ENCODE measurements at regions not wholly inside any gene's neighbourhood (a gene's known extent, or its start where the extent isn't known, plus 50 kb on each side); places are given as distances from the start of the nearest gene placed in this dataset.
A peak's percentile ranks its signal among the peaks of the same experiment; 100 is the strongest.

DNA sequence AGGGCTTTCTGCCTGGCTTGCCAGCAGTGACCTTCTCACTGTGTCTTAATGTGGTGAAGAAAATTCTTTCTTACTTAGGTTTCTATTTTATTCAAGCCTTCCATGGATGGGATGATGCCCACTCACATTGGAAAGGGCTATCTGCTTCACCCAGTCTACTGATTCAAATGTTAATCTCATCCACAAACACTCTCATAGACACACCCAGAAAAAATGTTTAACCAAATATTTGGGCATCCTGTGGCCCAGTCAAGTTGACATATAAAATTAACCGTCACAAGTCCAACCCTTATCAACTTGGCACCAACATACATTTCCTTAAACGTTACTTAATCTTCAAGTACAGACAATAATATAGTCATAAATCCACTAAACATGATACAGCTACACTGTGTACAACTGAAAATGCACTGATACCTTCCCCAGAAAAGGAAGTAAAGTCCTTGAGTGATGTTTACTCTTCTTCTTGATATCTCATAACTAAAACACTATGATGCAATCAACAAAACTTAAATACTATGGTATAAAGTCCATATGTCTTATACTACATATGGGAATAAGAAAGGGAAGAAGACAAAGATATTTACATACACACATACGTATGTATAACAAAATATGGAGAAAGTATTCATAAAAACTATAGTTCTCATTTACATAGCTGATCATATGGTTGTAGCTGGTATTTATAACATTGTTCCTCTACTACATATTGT lies 394.7 kb upstream of the NOVA1 start:
- Histone ChIP-seq H3K4me3 (no peak overlapping the region), H3K27me3 (no peaks in the 10 kb centered on the region), H3K4me1 (ENCODE audit: low read depth) (no peaks in the 10 kb centered on the region), H3K9me3 (ENCODE audit: low read depth) (no peaks in the 10 kb centered on the region), H3K27ac (no peak overlapping the region), H3K36me3 (no peaks in the 10 kb centered on the region)
- TF ChIP-seq, protein P1, sequence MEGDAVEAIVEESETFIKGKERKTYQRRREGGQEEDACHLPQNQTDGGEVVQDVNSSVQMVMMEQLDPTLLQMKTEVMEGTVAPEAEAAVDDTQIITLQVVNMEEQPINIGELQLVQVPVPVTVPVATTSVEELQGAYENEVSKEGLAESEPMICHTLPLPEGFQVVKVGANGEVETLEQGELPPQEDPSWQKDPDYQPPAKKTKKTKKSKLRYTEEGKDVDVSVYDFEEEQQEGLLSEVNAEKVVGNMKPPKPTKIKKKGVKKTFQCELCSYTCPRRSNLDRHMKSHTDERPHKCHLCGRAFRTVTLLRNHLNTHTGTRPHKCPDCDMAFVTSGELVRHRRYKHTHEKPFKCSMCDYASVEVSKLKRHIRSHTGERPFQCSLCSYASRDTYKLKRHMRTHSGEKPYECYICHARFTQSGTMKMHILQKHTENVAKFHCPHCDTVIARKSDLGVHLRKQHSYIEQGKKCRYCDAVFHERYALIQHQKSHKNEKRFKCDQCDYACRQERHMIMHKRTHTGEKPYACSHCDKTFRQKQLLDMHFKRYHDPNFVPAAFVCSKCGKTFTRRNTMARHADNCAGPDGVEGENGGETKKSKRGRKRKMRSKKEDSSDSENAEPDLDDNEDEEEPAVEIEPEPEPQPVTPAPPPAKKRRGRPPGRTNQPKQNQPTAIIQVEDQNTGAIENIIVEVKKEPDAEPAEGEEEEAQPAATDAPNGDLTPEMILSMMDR (IDR thresholded peaks at IDR 0.05; ENCODE audit: low read depth, low read length) = no peak
- peak in 1 of 2 donors; percentile 1 for DNase-seq (ENCODE audit: low read depth in 1 of 2, low spot score in 1 of 2)

DNA sequence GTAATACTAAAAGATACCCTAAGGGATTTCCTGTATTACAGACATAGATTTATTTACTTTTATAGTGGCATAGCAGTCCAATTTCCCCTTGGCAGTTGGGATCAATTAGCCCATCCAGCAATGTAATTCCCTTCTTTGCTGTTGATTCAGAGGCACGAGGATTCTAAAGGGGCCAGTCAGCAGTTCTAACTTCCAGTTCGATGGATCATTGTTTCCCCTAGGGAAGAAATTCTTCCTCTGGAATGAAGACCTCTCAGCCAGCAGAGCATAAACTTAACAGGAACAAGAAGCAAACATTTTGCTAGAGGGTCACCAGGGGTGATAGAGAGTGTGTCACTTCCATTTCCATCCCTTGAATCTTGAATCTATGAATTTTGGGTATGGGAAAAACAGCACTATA lies 395.7 kb upstream of the NOVA1 start:
- no peaks in the 10 kb centered on the region for H3K9me3 ChIP-seq (ENCODE audit: low read depth)
- no peak for DNase-seq (ENCODE audit: low read depth in 1 of 2, low spot score in 1 of 2)
- H3K4me1 ChIP-seq (ENCODE audit: low read depth) = no peaks in the 10 kb centered on the region
- no peak overlapping the region for H3K27ac ChIP-seq
- no peaks in the 10 kb centered on the region for H3K36me3 ChIP-seq
- TF ChIP-seq, protein P1 (IDR thresholded peaks at IDR 0.05; ENCODE audit: low read depth, low read length) = no peak
- no peak overlapping the region for H3K4me3 ChIP-seq
- no peaks in the 10 kb centered on the region for H3K27me3 ChIP-seq

DNA sequence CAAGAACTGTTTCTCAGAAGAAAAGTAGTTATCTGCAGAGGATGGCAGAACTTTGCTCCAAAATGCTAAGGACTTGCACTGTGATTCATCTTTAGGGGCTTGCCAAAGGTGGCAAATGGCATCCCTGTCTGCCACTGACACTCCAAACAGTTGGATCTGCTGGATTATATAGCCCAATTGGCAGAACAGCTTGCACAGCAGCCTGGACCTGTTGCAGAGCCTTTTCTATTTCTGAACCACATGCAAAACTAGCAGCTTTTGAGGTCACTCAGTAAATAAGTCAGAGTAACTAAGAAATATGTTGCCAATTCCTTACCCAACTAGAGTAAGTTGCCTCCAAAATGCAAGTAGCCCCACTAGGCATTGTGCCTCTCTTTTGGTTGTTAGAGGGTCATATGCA lies 397.5 kb upstream of the NOVA1 start:
- Histone ChIP-seq H3K4me1 (ENCODE audit: low read depth) (no peaks in the 10 kb centered on the region), H3K27ac (no peak overlapping the region), H3K9me3 (ENCODE audit: low read depth) (no peaks in the 10 kb centered on the region), H3K36me3 (no peaks in the 10 kb centered on the region), H3K4me3 (no peak overlapping the region), H3K27me3 (no peaks in the 10 kb centered on the region)
- TF ChIP-seq, protein P1 (IDR thresholded peaks at IDR 0.05; ENCODE audit: low read depth, low read length) = no peak
- no peak for DNase-seq (ENCODE audit: low read depth in 1 of 2, low spot score in 1 of 2)

DNA sequence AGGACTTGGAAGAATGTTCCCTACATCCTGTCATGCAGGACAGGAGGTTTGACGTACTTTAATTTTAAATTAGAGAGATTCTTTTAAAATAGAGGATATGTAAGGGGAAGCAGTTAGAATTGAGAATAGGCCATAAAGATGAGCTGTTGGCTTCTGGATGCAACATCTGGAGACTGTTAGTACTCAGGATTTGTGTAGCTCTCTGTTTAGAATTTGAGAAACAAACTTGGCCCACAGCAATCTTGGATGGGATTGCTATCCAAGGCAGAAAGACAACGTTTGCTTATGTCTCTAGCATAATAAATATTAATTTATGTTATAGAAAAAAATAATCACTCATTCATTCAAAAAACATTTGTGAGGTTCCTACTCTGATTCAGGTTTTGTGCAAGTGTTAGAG lies 398.4 kb upstream of the NOVA1 start:
- Histone ChIP-seq H3K4me3 (no peak overlapping the region), H3K27me3 (no peaks in the 10 kb centered on the region), H3K27ac (no peak overlapping the region), H3K4me1 (ENCODE audit: low read depth) (no peaks in the 10 kb centered on the region), H3K36me3 (no peaks in the 10 kb centered on the region), H3K9me3 (ENCODE audit: low read depth) (no peaks in the 10 kb centered on the region)
- DNase-seq (ENCODE audit: low read depth in 1 of 2, low spot score in 1 of 2) = no peak
- TF ChIP-seq, protein P1 (IDR thresholded peaks at IDR 0.05; ENCODE audit: low read depth, low read length) = no peak

DNA sequence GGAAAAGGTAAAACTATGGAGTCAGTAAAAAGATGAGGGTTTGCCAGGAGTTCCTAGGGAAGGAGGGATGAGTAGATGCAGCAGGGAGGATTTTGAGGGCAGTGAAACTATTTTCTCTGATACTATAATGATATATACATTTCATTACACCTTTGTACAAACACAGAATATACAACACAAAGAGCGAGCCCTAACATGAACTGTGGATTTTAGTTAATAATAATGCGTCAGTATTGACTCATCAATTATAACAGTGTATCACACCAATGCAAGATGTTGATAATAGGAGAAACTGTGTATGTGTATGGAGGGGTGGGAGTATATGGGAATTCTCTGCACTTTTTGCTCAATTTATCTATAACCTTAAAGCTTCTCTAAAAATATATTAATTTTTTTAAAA lies 404.3 kb upstream of the NOVA1 start:
- no peak overlapping the region for H3K27ac ChIP-seq
- H3K4me3 ChIP-seq = no peak overlapping the region
- DNase-seq (ENCODE audit: low read depth in 1 of 2, low spot score in 1 of 2) = no peak
- H3K9me3 ChIP-seq (ENCODE audit: low read depth) = no peaks in the 10 kb centered on the region
- no peaks in the 10 kb centered on the region for H3K27me3 ChIP-seq
- TF ChIP-seq, protein P1 (IDR thresholded peaks at IDR 0.05; ENCODE audit: low read depth, low read length) = no peak
- no peaks in the 10 kb centered on the region for H3K36me3 ChIP-seq
- no peaks in the 10 kb centered on the region for H3K4me1 ChIP-seq (ENCODE audit: low read depth)
